ENCODE measurements at regions not wholly inside any gene's neighbourhood (a gene's known extent, or its start where the extent isn't known, plus 50 kb on each side); places are given as distances from the start of the nearest gene placed in this dataset.

DNA sequence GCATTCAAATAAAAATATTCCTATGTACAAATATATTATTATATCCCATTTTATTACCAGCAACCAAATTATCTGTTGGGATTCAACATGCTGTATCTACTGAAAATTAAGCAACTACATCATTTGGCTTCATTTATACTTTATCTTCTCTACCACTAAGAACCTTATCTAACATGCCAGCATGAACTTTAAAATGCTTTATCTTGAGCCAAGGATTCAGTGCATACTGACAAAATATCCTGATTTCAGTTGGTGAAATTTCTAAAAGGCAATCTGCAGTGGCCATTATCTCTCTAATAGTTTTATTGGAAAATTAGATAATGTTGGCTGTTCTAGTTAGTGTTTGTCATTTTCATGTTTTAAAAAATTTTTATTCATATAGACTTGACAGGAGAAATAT, 1149.9 kb downstream of the KCNT2 start:
- TF ChIP-seq, protein P1, sequence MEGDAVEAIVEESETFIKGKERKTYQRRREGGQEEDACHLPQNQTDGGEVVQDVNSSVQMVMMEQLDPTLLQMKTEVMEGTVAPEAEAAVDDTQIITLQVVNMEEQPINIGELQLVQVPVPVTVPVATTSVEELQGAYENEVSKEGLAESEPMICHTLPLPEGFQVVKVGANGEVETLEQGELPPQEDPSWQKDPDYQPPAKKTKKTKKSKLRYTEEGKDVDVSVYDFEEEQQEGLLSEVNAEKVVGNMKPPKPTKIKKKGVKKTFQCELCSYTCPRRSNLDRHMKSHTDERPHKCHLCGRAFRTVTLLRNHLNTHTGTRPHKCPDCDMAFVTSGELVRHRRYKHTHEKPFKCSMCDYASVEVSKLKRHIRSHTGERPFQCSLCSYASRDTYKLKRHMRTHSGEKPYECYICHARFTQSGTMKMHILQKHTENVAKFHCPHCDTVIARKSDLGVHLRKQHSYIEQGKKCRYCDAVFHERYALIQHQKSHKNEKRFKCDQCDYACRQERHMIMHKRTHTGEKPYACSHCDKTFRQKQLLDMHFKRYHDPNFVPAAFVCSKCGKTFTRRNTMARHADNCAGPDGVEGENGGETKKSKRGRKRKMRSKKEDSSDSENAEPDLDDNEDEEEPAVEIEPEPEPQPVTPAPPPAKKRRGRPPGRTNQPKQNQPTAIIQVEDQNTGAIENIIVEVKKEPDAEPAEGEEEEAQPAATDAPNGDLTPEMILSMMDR (IDR thresholded peaks at IDR 0.05), result no peak
- TF ChIP-seq EZH2 (IDR thresholded peaks at IDR 0.05), result no peak

Measured in neural progenitor cell (in vitro differentiated cells).